ENCODE measurements at regions not wholly inside any gene's neighbourhood (a gene's known extent, or its start where the extent isn't known, plus 50 kb on each side); places are given as distances from the start of the nearest gene placed in this dataset.
"Not testable (repeated sequence)": the region's sequence is repeated elsewhere in the genome, so short reads cannot be mapped to it uniquely, and the experiment has no call there.

DNA sequence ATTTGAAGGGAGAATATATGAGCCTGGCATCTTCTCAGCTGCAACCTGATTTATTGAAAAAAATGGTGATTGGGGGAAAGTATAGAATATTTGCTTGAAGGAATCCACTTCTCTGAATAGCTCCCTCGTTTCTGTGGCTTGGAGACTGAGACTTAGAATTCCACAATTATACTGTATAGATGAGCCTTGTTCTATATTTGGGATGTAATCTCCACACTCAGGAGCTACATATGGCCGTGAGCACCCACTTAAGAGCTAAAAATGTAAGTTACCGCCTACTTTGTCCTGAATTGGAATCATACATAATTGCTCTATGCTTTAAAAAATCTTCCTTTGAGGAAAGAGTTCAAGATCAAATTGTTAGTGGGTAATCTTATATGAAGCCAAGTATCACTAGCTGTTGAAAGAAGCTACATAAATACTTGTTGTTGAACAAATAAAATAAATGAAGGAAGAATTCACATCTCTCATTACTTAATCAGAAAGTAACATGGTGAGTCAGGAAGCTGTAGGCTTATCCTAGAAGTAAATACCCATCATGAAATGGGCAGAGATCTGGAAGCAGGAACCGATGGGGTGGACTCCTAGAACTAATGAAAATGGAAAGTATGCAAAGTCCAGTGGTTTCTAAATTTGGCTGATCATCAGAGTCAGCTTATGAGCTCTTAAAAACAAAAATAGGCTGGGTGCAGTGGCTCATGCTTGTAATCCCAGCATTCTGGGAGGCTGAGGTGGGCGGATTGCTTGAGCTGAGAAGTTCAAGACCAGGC is 254.3 kb downstream of the SOX4 start:
- no peak for DNase-seq (ENCODE audit: low read depth)

DNA sequence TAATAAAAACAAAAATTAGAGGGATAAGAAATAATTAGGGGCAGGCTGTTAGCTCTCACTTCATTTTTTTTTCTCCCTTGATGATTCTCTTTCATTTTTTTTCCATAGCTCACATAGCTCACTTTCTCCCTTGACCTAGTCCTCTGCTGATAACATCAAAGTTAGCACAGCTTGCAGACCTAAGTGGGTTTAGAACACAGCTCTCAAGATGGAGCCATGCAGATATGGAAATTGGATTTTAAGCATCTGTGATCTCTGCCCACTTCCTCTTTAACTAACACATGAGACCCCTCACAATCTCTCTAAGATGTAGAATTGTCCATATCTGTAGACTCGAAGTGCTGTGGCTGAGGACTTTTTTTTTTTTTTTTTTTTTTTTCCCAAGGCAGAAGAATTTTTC is 257.1 kb downstream of the SOX4 start:
- DNase-seq (ENCODE audit: low read depth) = no peak

DNA sequence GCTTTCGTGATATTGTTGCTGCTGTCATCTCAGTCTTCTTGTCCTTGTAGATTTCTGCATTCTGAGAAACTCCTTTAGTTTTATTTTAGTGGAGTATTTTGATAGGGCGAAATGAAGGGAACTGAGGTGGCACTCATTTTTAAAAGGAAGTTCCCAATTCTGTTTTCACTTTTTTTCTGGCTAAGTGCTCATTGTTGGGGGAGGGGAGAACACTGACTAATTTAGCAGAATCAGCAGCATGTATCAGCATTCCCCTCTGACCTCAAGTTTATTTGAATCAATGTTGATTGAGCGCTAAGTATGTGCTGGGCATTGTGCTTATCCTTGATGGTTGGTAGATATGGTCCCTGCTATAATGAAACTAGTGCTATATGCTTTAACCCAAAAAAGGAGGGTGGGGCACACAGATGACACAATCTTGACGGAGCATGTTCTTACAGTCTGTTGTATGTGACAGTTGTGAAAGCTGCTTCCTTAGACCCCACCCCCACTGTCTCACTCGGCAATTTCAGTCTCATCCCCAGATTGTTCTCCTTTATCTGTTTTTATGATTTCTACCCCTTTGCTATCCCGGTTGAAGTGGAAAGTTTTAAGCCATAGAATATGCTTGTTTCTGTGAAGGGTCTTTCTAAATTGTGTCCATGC is 262.4 kb downstream of the SOX4 start:
- DNase-seq (ENCODE audit: low read depth) = no peak

DNA sequence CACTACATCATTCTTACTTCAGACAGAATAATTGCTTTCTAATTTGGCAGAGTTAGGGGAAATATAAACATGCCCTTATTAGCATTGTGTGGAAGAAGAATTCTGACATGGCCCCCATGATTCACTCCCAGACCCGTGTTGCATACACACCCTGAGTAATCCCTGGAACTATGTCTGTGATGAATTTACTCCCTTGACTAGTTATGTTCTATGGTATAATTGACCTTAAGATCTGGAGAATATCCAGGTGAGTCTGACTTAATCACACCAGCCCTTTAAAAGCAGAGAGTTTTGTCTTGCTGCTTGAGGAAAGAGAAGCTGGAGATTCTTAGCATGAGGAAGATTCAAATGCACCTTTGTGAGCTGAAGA is 262.9 kb downstream of the SOX4 start:
- DNase-seq (ENCODE audit: low read depth) = peak; percentile 37

DNA sequence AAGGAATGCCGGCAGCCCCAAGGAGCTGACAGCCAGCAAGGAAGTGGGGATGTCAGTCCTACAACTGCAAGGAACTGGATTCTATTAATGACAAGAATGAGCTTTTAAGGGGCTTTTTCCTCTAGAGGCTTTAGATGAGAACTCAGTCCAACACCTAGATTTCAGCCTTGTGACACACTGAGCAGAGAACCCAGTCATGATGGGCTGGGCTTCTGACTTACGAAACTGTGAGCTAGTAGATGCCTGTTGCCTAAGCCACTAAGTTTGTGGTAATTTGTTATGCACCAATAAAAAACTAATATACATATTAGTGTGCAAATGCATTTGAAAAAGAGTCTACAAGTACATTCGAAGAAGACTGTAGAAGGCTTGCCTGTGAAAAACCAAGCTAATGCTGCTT is 263.3 kb downstream of the SOX4 start:
- no peak for DNase-seq (ENCODE audit: low read depth)

DNA sequence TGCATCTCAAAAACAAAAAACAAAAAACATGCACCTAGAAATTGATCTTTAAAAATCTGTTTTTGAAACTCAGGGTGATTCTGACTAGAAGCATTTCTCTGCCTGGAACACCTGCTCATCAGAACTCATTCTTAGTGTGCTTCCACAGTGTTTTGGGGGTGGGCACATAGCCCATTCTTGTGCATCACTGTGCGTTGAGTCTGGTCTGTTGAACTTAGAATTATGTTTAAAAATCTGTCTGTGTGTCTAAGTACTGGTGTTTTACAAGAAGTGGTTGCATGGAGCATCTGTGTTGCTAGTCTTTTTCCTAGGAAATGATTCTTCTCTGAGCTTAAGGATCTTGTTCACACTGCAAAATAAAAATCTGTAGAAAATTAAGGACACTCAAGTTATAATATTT is 264.5 kb downstream of the SOX4 start:
- DNase-seq (ENCODE audit: low read depth) = no peak

DNA sequence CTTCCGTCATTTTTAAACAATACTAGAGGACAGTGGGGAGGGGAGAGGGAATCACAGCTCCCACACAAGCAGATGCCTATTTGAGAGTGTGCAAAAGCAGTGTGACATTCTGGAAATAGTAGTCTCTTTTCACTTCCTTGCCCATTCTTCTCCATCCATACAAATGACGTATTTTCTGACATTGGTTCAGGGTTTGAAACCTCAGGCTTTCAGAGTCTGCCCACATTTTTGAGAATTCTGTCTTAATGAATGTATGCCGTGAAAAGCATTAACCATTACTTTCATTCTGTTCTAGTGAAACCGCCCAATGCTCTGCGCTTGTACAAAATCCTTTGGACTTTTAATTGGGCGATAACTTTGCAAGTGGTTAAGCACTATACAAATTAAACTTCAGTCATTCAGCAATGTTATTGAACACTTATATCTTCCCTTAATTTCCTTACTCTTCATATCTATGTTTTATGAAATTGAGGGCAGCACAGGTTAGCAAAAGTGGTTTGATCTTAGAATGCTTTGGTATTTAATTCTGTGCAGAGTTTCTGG is 265.7 kb downstream of the SOX4 start:
- DNase-seq (ENCODE audit: low read depth) = no peak

DNA sequence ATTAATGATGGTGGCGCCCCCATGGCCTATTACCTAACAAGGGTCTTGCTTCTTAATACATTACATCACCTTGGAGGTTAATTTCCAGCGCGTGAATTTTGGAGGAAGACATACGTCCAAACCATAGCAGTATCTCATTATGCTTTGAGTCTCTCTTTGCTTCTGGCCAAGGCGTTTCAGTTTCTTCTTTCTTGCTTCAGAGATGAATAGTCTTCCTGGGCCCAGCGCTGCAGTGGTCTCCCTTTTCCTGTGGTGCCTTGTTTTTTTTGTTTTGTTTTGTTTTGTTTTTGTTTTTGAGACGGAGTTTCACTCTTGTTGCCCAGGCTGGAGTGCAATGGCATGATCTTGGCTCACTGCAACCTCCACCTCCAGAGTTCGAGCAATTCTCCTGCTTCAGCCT is 268.4 kb downstream of the SOX4 start:
- DNase-seq (ENCODE audit: low read depth) = no peak

DNA sequence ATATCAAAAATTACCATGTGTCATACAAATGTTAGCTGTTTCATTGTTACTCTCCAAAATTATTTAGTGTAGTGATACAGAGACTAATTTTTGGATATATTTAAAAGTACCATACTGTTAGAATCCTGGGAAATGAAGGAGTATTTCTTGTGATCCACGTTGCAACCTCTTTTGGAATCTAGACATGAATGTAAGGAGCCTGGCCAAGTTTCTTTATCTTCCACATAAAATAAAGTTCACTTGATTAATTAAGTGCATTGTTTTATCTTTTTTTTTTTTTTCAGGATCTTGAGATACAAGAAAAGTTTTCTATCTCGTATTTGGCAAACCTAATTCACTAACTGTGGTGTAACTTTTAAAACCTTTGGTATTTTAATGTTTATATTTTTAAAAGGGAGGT is 270.7 kb downstream of the SOX4 start:
- no peak for DNase-seq (ENCODE audit: low read depth)

DNA sequence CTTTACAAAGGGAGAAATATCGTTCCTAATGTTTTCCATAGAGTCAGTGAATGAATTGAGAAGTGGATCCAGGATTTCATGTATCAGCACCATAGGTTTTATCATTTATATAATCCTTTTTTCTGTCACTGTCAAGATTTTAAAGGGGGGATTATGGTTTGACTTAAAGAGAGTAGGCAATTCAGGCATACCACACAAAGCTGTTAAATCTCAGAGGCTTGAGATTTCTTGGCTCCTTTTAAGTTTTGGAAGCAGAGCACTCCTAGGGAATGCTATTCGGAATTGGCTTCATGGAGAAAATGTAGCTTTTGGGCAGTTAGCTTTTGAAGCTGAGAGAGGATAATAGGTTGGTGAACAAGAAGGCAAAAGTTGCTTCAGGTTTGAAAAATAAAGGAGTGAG is 274.7 kb downstream of the SOX4 start:
- no peak for DNase-seq (ENCODE audit: low read depth)

DNA sequence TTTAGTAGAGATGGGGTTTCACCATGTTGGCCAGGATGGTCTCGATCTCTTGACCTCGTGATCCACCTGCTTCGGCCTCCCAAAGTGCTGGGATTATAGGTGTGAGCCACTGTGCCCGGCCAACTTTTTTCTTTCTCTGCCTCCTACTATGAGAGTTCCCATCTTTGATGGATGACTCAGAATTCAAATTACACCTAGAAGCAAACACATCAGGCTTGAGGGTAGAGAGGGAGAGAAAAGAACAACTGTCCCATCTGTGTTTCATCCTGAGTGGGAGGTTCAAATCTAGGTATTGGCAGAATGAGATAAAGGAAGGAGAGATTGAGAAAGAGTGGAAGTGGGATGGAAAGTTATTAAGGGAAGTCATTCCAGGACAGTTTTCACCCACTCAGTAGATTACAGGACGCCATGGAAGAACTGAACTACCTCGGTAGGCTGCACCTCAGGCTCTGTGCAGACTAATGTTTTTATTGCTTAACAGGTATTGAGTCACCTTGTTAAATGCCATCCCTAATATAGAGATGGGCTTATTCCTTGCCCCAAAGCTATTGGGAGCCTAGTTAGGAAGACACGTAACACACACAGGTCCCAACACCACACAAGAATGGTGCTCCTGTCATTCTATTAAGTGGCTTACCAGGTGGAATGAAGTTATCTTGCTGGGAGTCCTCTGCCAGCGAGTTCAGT is 275.7 kb downstream of the SOX4 start:
- DNase-seq (ENCODE audit: low read depth) = no peak

DNA sequence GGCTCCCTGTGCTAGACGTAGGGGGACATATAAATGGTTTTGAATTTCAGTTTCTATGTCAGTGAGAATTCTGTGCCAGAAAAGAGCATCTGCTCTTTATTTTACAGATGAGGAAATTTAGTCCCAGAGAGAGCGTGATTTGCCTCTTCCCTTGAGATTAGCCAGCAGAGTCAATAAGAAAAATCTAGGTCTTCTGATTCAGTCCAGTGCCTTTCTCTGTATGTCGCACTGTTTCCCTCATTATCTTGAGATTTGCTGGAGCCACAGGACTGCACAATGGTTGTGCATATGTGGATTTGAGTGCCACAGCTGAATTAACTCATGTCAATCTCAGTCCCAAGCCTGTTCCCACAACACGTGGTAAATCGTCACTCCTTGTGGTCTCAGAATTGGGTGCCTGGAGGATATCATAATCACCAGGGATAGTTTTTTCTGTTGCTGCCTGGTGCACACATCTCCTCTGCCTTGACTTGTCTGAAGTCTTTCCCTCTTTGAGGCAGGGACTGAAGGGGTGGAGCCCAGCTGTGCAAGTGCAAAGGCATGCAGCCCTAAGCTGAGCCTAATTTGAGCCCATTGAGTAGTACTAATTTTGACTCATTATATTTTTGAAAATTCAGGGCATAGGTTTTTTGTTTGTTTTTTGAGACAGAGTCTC is 276.7 kb downstream of the SOX4 start:
- DNase-seq (ENCODE audit: low read depth) = no peak

DNA sequence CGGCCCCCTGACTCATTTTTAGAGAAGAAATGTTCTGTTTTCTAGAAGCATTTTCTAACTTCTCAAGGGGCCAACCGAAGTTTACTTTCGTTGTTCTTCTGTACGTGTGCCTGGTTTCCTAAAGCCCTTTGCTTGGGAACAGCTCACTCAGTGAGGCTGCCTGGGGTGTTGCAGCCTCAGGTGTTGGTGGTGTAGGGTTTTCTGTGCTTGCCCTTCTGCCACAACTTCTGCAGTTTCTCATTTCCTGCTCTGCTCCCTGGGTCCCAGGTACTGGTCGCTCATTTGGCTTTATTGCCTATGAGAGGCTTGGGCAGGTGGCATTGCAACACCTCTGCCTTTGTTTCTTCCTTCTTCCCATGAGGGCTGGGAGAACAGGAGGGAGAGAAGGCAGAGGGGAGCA is 278.3 kb downstream of the SOX4 start:
- no peak for DNase-seq (ENCODE audit: low read depth)

DNA sequence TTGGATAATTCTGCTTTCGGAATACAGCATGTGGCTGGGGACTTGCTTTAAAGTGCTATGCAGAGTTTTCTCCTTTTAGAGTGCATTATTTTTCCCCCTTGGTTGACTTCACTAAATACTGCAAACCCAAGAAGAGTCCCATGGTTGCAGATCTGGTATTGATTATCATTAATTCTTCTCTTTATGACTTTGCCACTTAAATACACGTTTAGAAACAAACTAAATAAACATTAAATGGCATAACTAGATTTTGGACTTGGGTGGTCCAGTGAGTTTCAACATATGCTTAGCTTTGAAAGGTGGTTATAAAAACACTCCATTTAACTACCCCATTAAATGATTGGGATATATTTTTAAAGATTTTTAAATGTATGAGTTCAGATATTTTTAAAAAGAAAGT is 279.2 kb downstream of the SOX4 start:
- DNase-seq (ENCODE audit: low read depth) = no peak

DNA sequence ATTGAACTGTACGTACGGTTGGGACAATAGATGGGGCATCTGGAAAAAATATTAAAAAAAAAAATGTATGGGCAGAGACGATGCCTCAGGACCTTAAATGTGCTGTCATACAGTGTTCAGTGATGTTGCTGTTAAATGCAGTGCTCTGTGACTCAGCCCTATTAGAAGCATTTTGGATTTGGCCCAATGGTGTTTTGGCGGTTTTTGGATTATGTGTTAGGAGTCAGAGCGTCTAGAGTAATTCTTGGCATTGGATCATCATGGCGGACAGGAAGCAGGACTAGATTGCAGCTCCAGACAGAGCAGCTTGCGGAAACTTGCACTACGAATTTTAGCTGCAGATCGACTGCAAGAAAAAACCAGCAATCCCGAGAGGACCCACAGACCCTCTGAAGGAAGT is 280.0 kb downstream of the SOX4 start:
- DNase-seq (ENCODE audit: low read depth) = peak; percentile 66

DNA sequence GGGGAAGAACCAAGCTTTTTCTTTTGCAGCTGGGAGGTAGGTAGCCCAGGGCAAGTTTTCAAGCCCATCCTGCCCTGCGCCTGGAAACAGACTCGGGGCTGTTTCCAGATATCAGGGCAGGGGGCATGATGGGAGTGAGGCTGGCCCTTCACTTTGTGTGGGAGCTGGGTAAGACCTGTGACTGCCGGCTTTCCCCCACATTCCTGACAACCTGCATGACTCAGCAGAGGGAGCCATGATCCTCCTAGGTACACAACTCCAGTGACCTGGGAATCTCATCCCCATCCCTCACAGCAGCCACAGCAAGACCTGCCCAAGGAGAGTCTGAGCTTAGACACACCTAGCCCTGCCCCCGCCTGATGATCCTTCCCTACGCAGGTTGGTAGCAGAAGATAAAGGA is 280.8 kb downstream of the SOX4 start:
- DNase-seq (ENCODE audit: low read depth) = no peak

DNA sequence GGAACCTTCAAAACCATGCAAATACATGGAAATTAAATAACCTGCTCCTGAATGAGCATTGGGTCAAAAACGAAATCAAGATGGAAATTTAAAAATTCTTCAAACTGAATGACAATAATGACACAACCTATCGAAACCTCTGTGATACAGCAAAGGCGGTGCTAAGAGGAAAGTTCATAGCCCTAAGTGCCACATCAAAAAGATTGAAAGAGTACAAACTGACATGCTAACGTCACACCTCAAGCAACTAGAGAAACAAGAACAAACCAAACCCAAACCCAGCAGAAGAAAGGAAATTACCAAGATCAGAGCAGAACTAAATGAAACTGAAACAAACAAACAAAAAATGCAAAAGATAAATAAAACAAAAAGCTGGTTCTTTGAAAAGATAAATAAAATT is 283.5 kb downstream of the SOX4 start:
- not testable (repeated sequence) for DNase-seq (ENCODE audit: low read depth)

DNA sequence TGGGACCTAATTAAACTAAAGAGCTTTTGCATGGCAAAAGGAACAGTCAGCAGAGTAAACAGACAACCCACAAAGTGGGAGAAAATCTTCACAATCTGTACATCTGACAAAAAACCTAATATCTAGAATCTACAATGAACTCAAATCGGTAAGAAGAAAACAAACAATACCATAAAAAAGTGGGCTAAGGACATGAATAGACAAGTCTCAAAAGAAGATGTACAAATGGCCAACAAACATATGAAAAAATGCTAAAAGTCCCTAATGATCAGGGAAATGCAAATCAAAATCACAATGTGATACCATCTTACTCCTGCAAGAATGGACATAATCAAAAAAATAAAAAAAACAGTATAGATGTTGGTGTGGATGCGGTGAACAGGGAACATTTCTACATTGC is 286.7 kb downstream of the SOX4 start:
- not testable (repeated sequence) for DNase-seq (ENCODE audit: low read depth)

DNA sequence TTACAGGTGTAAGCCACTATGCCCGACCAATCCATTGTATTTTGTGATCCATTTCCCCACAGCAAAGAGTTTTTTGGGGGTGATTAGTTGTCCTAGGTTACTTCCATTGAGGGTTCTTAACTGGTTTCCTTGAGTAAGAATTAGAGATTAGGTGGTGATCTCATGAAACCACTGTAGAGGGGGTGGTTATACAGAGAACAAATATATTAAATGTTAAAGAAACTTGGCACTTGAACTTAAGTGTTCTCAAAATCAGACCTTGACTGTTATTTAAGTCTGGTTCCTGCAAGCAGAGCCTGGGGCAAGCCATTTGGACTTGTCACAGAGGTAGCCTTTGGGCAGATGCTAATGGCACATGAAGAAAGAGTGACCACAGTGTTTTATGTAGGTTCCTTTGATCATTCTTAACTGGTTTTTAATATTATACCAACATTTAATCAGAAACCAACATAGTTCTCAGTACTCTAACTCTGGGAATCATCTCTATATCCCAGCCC is 288.5 kb downstream of the SOX4 start:
- DNase-seq (ENCODE audit: low read depth) = no peak

DNA sequence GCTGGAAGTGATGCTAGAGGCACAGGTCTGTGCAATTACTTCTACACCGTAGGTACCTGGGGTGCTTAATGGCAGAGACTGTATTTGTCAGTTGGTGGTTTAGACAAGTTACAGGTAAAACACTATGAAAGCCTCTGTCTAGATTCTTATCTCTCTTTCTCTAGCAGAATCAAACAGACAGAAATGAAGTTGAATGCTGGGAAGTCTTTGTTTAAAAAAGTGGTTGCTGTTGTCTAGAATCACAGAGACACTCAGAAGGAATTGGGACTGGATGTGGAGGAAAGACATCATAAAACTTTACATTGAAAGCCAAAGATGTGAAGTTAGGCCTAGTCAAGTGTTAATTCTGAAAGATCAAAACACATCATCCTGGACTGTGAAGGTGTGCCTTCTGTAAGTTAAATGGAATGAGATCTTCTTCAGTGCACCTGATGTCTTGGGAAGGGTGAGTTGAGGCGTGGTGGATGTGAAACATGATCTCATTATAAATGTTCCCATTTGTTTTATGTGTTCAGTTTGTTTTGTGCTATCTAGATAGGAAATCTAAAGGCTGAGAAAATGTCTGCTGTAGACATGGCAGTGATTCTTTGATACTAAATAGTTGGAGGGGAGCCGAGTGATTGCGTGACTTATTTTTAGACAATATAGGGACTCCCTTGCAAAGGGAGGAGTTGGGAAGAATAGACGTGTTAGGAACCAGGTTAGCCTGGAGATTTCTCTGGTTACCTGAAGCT is 290.2 kb downstream of the SOX4 start:
- DNase-seq (ENCODE audit: low read depth) = no peak

DNA sequence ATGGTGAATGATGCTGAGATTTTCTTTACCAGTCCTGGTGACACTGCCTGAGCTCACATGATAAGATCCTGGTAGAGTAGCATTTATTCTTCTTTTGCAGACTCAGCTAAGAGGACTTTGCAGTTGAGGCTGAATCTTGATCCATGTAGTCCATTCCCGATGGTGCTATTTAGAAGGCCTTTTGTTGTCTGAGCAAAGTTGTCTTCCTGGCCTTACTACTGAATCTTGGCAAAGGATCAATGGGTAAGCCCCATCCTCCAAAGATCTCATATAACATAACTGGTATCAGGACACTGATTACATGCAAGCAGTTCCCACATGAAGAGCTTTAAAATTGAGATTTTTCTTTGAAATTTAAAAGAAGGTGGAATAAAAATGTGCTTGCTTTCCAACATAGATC is 291.6 kb downstream of the SOX4 start:
- DNase-seq (ENCODE audit: low read depth) = no peak

Data from GM04503 (cell line).